ENCODE measurements at regions not wholly inside any gene's neighbourhood (a gene's known extent, or its start where the extent isn't known, plus 50 kb on each side); places are given as distances from the start of the nearest gene placed in this dataset.

- Histone ChIP-seq H3K27me3 (peaks cover 17% of the 10 kb centered on the region), H3K36me3 (no peaks in the 10 kb centered on the region), H3K27ac (no peak overlapping the region), H3K9me3 (no peaks in the 10 kb centered on the region), H3K4me1 (ENCODE audit: control insufficient read depth in 1 of 2, insufficient read depth in 1 of 2, low read depth in 1 of 2, low read length in 1 of 2) (no peaks in the 10 kb centered on the region), H3K4me3 (ENCODE audit: low read depth in 1 of 2, low read length in 1 of 2) (no peak overlapping the region)
- no peak for TF ChIP-seq CTCF (IDR thresholded peaks at IDR 0.05)
Observed at GRCh38 chr14:54230645-54231044, 166.2 kb upstream of the CDKN3 start.

- Histone ChIP-seq H3K4me1 (ENCODE audit: control insufficient read depth in 1 of 2, insufficient read depth in 1 of 2, low read depth in 1 of 2, low read length in 1 of 2) (no peaks in the 10 kb centered on the region), H3K4me3 (ENCODE audit: low read depth in 1 of 2, low read length in 1 of 2) (no peak overlapping the region), H3K27ac (no peak overlapping the region), H3K27me3 (peaks cover 11% of the 10 kb centered on the region), H3K36me3 (no peaks in the 10 kb centered on the region), H3K9me3 (no peaks in the 10 kb centered on the region)
- TF ChIP-seq CTCF (IDR thresholded peaks at IDR 0.05): no peak
Observed at GRCh38 chr14:54232735-54233134, 164.1 kb upstream of the CDKN3 start.

GRCh38 chr14:54241517-54241916 lies 155.3 kb upstream of the CDKN3 start:
- no peak for TF ChIP-seq CTCF (IDR thresholded peaks at IDR 0.05)
- Histone ChIP-seq H3K9me3 (no peaks in the 10 kb centered on the region), H3K36me3 (no peaks in the 10 kb centered on the region), H3K4me1 (ENCODE audit: control insufficient read depth in 1 of 2, insufficient read depth in 1 of 2, low read depth in 1 of 2, low read length in 1 of 2) (no peaks in the 10 kb centered on the region), H3K27ac (no peak overlapping the region), H3K4me3 (ENCODE audit: low read depth in 1 of 2, low read length in 1 of 2) (no peak overlapping the region), H3K27me3 (no peaks in the 10 kb centered on the region)

GRCh38 chr14:54251356-54251755 lies 145.5 kb upstream of the CDKN3 start:
- Histone ChIP-seq H3K27me3 (peaks cover 35% of the 10 kb centered on the region), H3K4me3 (ENCODE audit: low read depth in 1 of 2, low read length in 1 of 2) (no peak overlapping the region)

GRCh38 chr14:54252072-54252730 lies 144.6 kb upstream of the CDKN3 start:
- H3K4me3 ChIP-seq (ENCODE audit: low read depth in 1 of 2, low read length in 1 of 2): no peak overlapping the region
- TF ChIP-seq CTCF (IDR thresholded peaks at IDR 0.05): no peak
- H3K27me3 ChIP-seq: peaks cover 35% of the 10 kb centered on the region
- no peaks in the 10 kb centered on the region for H3K36me3 ChIP-seq
- H3K27ac ChIP-seq: no peak overlapping the region
- no peaks in the 10 kb centered on the region for H3K4me1 ChIP-seq (ENCODE audit: control insufficient read depth in 1 of 2, insufficient read depth in 1 of 2, low read depth in 1 of 2, low read length in 1 of 2)
- no peaks in the 10 kb centered on the region for H3K9me3 ChIP-seq

More at GRCh38 chr14:54251356-54251755, 145.5 kb upstream of the CDKN3 start:
- no peaks in the 10 kb centered on the region for H3K36me3 ChIP-seq
- no peaks in the 10 kb centered on the region for H3K9me3 ChIP-seq
- no peak for TF ChIP-seq CTCF (IDR thresholded peaks at IDR 0.05)
- H3K4me1 ChIP-seq (ENCODE audit: control insufficient read depth in 1 of 2, insufficient read depth in 1 of 2, low read depth in 1 of 2, low read length in 1 of 2): no peaks in the 10 kb centered on the region
- no peak overlapping the region for H3K27ac ChIP-seq
